Activated CD8-positive, alpha-beta T cell treated with anti-CD3 and anti-CD28 coated beads for 36 hours (primary cell): ENCODE measurements at regions not wholly inside any gene's neighbourhood (a gene's known extent, or its start where the extent isn't known, plus 50 kb on each side); places are given as distances from the start of the nearest gene placed in this dataset.

Experiments used
- ATAC-seq: fragments of 200-7000 bp; cut with Tn5 transposase; one replicate; pipeline ENCODE4 v1.10.0; 2021; ENCODE audit warnings: mild to moderate bottlenecking, moderate library complexity
- CTCF ChIA-PET: fragments of 350-600 bp; sonication (Branson Sonifier 250); formaldehyde crosslinking; loops from one replicate; lab custom pipeline; 2021; ENCODE audit warnings: antibody characterized with exemption; lab: Charles Lee
- POLR2A ChIA-PET: fragments of 350-600 bp; sonication (Branson Sonifier 250); formaldehyde crosslinking; loops from one replicate; lab custom pipeline; 2021; ENCODE audit warnings: antibody characterized with exemption; lab: Charles Lee
- DNase-seq: peaks from one replicate; pipeline ENCODE4 v3.0.0-alpha.2; 2020
- H3K27ac Mint-ChIP-seq: one replicate; pipeline ENCODE4 v1.8.0; 2021; ENCODE audit warnings: mild to moderate bottlenecking, mixed read lengths
- H3K27me3 Mint-ChIP-seq: one replicate; pipeline ENCODE4 v1.8.0; 2021; ENCODE audit warnings: mixed read lengths
- H3K36me3 Mint-ChIP-seq: one replicate; pipeline ENCODE4 v1.8.0; 2021; ENCODE audit warnings: low read depth, mixed read lengths
- H3K4me1 Mint-ChIP-seq: one replicate; pipeline ENCODE4 v1.8.0; 2021; ENCODE audit warnings: low read depth, mixed read lengths
- H3K4me3 Mint-ChIP-seq: one replicate; pipeline ENCODE4 v1.8.0; 2021; ENCODE audit warnings: mild to moderate bottlenecking, moderate library complexity, mixed read lengths
- H3K9me3 Mint-ChIP-seq: one replicate; pipeline ENCODE4 v1.8.0; 2021; ENCODE audit warnings: mixed read lengths
- intact Hi-C: fragments of 100-400 bp; cut with micrococcal nuclease; formaldehyde crosslinking; loops from one replicate; pipeline ENCODE4 v1.10.0; 2022
- TF ChIP-seq, protein P1 (sequence below): fragments of 200-600 bp; IDR thresholded peaks from one replicate; pipeline ENCODE4 v1.8.0; 2022; ENCODE audit warnings: antibody characterized with exemption, mild to moderate bottlenecking

DNA sequence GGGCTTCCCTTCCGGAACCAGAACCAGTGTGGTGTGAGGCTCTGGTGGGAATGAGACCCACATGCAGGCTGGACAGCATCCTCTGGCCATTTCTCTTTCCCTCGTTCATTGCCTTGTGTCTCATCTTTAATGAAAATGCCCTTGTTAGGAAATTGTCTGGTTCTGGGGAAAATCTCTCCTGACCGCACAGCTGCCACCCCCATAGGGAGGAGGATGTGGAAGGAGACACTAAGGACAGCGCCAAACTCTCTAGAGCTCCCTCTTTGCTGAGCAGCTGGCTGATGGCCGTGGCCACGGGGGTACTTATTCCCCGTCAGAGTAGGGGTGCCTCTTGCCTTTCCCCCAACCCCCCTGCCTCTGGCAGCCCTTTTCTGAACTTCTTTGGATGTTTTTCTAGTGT is 297.6 kb upstream of the C2CD4B start:
- ATAC-seq (no peak), DNase-seq (no peak)
- Mint-ChIP-seq H3K4me3 (no peak overlapping the region), H3K36me3 (no peaks in the 10 kb centered on the region), H3K27ac (no peak overlapping the region), H3K4me1 (no peaks in the 10 kb centered on the region), H3K9me3 (peaks cover 1% of the 10 kb centered on the region), H3K27me3 (peaks cover 1% of the 10 kb centered on the region)
- ChIA-PET POLR2A (no interaction called here), CTCF (no interaction called here)
- TF ChIP-seq, protein P1, sequence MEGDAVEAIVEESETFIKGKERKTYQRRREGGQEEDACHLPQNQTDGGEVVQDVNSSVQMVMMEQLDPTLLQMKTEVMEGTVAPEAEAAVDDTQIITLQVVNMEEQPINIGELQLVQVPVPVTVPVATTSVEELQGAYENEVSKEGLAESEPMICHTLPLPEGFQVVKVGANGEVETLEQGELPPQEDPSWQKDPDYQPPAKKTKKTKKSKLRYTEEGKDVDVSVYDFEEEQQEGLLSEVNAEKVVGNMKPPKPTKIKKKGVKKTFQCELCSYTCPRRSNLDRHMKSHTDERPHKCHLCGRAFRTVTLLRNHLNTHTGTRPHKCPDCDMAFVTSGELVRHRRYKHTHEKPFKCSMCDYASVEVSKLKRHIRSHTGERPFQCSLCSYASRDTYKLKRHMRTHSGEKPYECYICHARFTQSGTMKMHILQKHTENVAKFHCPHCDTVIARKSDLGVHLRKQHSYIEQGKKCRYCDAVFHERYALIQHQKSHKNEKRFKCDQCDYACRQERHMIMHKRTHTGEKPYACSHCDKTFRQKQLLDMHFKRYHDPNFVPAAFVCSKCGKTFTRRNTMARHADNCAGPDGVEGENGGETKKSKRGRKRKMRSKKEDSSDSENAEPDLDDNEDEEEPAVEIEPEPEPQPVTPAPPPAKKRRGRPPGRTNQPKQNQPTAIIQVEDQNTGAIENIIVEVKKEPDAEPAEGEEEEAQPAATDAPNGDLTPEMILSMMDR, result no peak
- intact Hi-C loops, result no loop called here

DNA sequence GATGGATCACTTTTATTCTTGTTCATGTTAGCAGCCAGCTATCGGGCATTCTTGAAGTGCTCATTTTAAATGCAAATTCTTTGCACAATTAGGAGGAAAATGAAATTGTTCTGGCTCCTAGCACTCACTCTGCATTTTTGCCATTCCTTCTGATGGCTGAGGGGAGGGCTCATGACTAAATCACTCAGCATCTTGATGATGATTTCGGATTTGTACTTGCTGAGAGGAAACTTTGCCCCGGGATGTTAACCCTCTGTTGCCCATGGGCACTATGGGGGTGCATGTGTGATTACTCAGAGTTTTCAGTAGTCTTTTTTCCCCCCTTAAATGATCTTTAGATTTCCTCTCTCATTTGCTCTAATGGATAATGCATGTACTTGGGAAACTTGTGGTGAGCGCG is 299.6 kb upstream of the C2CD4B start:
- ATAC-seq (no peak), DNase-seq (no peak)
- H3K4me3 Mint-ChIP-seq, result no peak overlapping the region
- H3K36me3 Mint-ChIP-seq, result no peaks in the 10 kb centered on the region
- no peaks in the 10 kb centered on the region for H3K4me1 Mint-ChIP-seq
- TF ChIP-seq, protein P1, result no peak
- peaks cover 1% of the 10 kb centered on the region for H3K9me3 Mint-ChIP-seq
- CTCF ChIA-PET, result no interaction called here
- POLR2A ChIA-PET, result no interaction called here
- peaks cover 1% of the 10 kb centered on the region for H3K27me3 Mint-ChIP-seq
- intact Hi-C loops, result no loop called here
- no peak overlapping the region for H3K27ac Mint-ChIP-seq

DNA sequence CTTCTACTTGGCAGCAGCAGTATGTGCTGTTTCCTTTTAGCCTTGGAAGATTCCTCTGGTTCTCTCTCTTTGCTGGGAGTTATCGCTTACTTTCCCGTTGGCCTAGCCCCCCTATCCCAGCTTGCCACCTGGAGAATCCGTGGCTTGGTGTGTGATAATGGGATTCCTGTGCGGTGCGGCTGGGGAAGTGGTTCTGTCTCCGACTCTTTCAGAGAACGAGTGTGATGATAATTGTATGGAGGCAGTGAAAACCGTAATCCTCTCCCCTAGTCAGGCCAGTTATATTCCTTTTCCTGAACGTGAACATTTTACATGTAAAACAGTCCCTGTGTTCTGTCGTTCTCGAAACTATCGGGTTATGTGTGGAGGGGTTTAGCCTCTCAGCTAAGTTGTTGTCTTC is 300.1 kb upstream of the C2CD4B start:
- ATAC-seq, result no peak
- ChIA-PET CTCF (no interaction called here), POLR2A (no interaction called here)
- peaks cover 1% of the 10 kb centered on the region for H3K27me3 Mint-ChIP-seq
- H3K27ac Mint-ChIP-seq, result no peak overlapping the region
- TF ChIP-seq, protein P1, result no peak
- no peak overlapping the region for H3K4me3 Mint-ChIP-seq
- peaks cover 1% of the 10 kb centered on the region for H3K9me3 Mint-ChIP-seq
- intact Hi-C loops, result no loop called here
- H3K36me3 Mint-ChIP-seq, result no peaks in the 10 kb centered on the region
- no peak for DNase-seq
- H3K4me1 Mint-ChIP-seq, result no peaks in the 10 kb centered on the region

DNA sequence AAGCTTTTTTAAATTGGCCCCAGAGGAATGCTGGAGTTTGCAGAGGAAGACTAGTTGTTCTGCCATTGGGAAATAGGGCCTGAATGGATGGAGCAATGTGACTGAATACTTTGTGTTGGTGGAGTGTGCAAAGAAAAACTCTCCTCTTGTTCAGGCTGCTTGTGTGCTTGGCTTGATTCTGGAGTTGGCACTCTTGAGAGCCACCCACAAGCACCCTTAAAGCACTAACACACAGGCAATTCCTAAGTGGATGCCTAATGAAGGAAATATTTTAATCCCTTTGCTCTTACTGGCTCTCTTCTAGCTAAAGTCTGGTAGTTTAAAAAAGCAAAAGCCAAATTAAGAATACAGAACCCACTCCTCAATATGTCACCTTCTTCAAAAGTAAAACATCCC is 304.4 kb upstream of the C2CD4B start:
- CTCF ChIA-PET, result interaction anchor here (1.6 kb wide), 1 partner anchor 18 kb away, joined by 3 read pairs; no protein-coding TSS in a partner anchor
- Mint-ChIP-seq H3K36me3 (no peaks in the 10 kb centered on the region), H3K27me3 (no peaks in the 10 kb centered on the region), H3K9me3 (no peaks in the 10 kb centered on the region), H3K4me3 (no peak overlapping the region), H3K27ac (no peak overlapping the region), H3K4me1 (no peaks in the 10 kb centered on the region)
- DNase-seq (no peak), ATAC-seq (no peak)
- intact Hi-C loops, result no loop called here
- POLR2A ChIA-PET, result no interaction called here
- TF ChIP-seq, protein P1, result no peak

DNA sequence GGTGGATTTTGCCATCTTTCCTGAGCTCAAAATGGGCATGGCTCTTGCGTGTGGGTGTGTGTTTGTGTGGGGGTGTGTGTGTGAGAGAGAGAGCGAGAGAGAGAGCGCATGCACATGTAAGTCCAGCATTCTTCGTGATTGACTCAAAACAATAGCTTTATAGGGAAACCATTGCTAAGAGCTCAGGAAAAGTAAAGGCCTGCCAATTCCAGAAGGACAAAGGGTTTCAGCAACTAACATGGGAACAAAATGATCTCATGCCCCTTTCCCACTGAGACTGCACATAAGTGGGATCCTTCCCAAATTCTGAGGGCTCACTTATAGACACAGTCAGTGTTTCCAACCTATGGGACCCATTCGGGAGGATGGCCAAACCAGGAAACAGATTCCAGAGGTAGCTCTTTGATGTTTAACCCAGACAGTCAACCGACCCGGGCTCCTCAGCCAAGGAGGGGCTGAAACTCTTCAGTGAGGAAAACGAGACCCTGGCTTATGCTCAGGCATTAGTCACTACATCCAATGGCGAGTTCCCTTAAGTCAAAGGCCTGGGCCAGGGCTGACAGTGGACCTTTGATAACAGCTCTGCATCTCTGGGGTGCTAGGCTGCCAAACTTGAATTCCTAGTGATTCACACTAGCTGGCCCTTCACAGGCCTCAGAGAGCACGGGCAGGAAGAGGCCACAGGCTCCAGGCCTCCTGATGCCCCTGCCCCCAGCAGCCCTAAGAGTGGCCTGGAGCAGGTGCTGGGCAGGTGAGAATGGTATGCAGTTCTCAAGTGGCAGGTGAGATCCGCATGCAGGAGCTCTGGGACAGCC is 305.0 kb upstream of the C2CD4B start:
- Mint-ChIP-seq H3K27me3 (no peaks in the 10 kb centered on the region), H3K4me1 (no peaks in the 10 kb centered on the region), H3K9me3 (no peaks in the 10 kb centered on the region), H3K4me3 (no peak overlapping the region), H3K27ac (no peak overlapping the region), H3K36me3 (no peaks in the 10 kb centered on the region)
- CTCF ChIA-PET, result interaction anchor here (1.6 kb wide), 1 partner anchor 17 kb away, joined by 3 read pairs; no protein-coding TSS in a partner anchor
- POLR2A ChIA-PET, result no interaction called here
- intact Hi-C loops, result no loop called here
- TF ChIP-seq, protein P1, result no peak
- ATAC-seq (no peak), DNase-seq (no peak)
